H1 (cell line): ENCODE measurements at regions not wholly inside any gene's neighbourhood (a gene's known extent, or its start where the extent isn't known, plus 50 kb on each side); places are given as distances from the start of the nearest gene placed in this dataset.

ENCODE experiments used
- GTF2F1 ChIP-seq: IDR thresholded peaks from 2 replicates; pipeline ENCODE4 v1.6.1; 2012; ENCODE audit warnings: low read depth, low read length, improper control_type of control experiment, borderline replicate concordance
- KDM1A ChIP-seq: fragments of 200-600, 300-600 bp; sonication (generic); IDR thresholded peaks from 2 replicates; pipeline ENCODE4 v1.7.1; 2016; ENCODE audit warnings: mild to moderate bottlenecking, low read length, borderline replicate concordance
- POLR2AphosphoS5 ChIP-seq: IDR thresholded peaks from 2 replicates; pipeline ENCODE4 v1.6.1; 2011; ENCODE audit warnings: low read depth, low read length

GRCh38 chr12:3999904-4000303 is 126.7 kb upstream of the PARP11 start (continued):
- TF ChIP-seq GTF2F1 (no peak), POLR2AphosphoS5 (no peak), KDM1A (no peak)
